Spleen (tissue), 7 donors: ENCODE measurements at regions not wholly inside any gene's neighbourhood (a gene's known extent, or its start where the extent isn't known, plus 50 kb on each side); places are given as distances from the start of the nearest gene placed in this dataset.

Experiments used
- POLR2A ChIP-seq, 3 donors: fragments of 450-650 bp; IDR thresholded peaks; one replicate each; pipeline ENCODE4 v1.5.1; 2017; ENCODE audit warnings: antibody characterized with exemption in 3 of 3, mild to moderate bottlenecking in 1 of 3
- POLR2AphosphoS5 ChIP-seq, 3 donors: sonication (generic); formaldehyde crosslinking; IDR thresholded peaks; one replicate each; pipeline ENCODE4 v1.5.1; 2017; ENCODE audit warnings: antibody characterized with exemption in 3 of 3
- TF ChIP-seq, protein P1 (sequence below), 11 experiments: fragments of 200-600 bp in 7 of 11; fragments of 450-650 bp in 4 of 11; sonication (generic) in 4 of 11; IDR thresholded peaks in 8 of 11; conservative IDR thresholded peaks in 3 of 11; 1 replicate in 7 of 11; 2 replicates in 4 of 11; pipeline versions ENCODE4 v1.4.0 to v1.8.0; 2016 to 2021; ENCODE audit warnings: antibody characterized with exemption in 11 of 11, inconsistent platforms in 4 of 11, mild to moderate bottlenecking in 1 of 11
- donor health status: DM: no; HTN: no; CAD: no; lungs with moderate emphysema.
- donor health status: DM: no; HTN: no; CAD: no.
- donor health status: DM: no; HTN: no; CAD: no.

DNA sequence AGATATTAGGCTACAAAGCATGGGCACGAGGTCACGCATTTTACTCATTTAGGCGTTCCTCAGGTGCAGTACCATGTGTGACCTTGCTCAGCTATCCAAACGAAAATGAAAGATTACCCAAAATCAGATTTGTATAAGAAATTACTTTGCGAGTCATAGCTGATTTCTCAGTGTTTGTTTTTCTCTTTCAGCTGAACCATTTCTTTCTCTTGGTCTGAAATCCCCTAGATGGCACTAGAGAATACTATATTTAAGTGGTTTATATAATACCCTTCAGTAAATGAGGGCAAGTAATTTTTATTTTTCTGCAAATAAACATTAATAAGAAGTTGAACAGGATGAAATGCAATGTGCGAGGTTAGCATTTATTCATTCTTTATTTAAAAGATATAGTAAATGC lies 496.6 kb downstream of the STIM2 start:
- TF ChIP-seq POLR2A (IDR thresholded peaks at IDR 0.05): no peak
- TF ChIP-seq, protein P1, sequence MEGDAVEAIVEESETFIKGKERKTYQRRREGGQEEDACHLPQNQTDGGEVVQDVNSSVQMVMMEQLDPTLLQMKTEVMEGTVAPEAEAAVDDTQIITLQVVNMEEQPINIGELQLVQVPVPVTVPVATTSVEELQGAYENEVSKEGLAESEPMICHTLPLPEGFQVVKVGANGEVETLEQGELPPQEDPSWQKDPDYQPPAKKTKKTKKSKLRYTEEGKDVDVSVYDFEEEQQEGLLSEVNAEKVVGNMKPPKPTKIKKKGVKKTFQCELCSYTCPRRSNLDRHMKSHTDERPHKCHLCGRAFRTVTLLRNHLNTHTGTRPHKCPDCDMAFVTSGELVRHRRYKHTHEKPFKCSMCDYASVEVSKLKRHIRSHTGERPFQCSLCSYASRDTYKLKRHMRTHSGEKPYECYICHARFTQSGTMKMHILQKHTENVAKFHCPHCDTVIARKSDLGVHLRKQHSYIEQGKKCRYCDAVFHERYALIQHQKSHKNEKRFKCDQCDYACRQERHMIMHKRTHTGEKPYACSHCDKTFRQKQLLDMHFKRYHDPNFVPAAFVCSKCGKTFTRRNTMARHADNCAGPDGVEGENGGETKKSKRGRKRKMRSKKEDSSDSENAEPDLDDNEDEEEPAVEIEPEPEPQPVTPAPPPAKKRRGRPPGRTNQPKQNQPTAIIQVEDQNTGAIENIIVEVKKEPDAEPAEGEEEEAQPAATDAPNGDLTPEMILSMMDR (IDR thresholded peaks at IDR 0.05 in 8 of 11, conservative IDR thresholded peaks at IDR 0.05 in 3 of 11): no peak
- no peak for TF ChIP-seq POLR2AphosphoS5 (IDR thresholded peaks at IDR 0.05)
